RWPE1 (cell line): ENCODE measurements at regions not wholly inside any gene's neighbourhood (a gene's known extent, or its start where the extent isn't known, plus 50 kb on each side); places are given as distances from the start of the nearest gene placed in this dataset.

Experiments
- CTCF ChIA-PET: fragments of 350-600 bp; sonication (Branson Sonifier 250); formaldehyde crosslinking; extraction: SDS; loops from one replicate; lab custom pipeline; 2021; lab: Yijun Ruan, JAX
- POLR2A ChIA-PET: fragments of 400-600 bp; formaldehyde crosslinking; extraction: SDS; loops from one replicate; lab custom pipeline; 2020; ENCODE audit warnings: antibody characterized with exemption; ENCODE audit not compliant: low non-redundant PET; lab: Yijun Ruan, JAX
- DNase-seq: peaks from one replicate; pipeline ENCODE4 v3.0.0; 2012; ENCODE audit warnings: low spot score
- H3K27ac ChIP-seq: fragments of 450-650 bp; 2 replicates; pipeline ENCODE4 v1.5.1; 2017
- TF ChIP-seq, protein P1 (sequence below): fragments of 450-650 bp; conservative IDR thresholded peaks from 2 replicates; pipeline ENCODE4 v1.5.1; 2017; ENCODE audit warnings: low read depth, mild to moderate bottlenecking

DNA sequence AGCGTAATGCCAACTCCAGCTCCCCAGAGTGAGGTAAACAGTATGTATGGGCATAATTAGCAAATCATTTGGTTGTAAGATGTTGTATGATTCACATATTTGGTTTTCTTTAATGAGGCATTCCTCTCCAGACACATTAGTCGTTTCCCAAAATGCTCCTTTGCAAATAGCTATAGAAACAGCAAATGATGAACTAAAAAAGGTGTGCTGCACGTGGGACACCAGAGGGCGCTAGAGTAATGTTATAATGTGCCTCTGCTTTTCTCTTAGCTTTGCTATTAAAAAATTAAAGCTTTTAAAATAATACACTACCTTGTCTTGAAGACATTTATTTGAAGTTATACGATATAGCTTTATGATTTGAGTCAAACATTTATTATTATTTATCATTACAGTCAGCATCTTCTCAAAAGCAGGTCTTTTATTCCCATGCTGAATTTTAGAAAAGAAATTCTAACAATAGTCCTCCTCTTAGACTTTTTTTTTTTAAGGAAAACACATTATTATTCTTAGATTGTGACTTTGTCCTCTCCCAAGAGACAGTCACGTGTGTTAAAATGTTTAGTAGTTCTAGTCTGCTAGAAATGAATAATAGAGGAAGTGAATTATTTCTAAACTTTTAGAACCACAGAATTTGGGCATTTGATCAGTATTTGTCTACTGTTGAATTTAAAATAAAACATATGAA, 121.6 kb upstream of the FRY start:
- CTCF ChIA-PET: interaction anchor here (0.6 to 1.6 kb wide), 38 partner anchors 9 to 827 kb away, joined by 3 to 10 read pairs (median 3); partner anchors contain the start of genes BRCA2 and ZAR1L

DNA sequence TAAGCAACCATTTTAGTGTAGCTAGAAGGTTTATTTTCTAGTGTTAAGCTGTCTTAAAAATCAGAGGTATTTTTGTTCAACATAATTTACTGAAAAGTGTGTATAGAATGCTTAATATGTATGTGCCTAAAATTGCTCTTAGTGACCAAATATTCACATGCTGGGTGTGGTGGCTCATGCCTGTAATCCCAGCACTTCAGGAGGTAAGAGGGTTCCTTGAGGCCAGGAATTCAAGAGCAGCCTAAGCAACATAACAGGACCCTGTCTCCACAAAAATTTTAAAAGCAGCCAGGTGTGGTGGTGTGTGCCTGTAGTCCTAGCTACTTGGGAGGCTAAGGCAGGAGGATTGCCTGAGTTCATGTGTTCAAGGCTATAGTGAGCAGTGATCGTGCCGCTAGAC, 120.9 kb upstream of the FRY start:
- POLR2A ChIA-PET: no interaction called here

More for the DNA sequence above, 121.6 kb upstream of the FRY start:
- TF ChIP-seq, protein P1, sequence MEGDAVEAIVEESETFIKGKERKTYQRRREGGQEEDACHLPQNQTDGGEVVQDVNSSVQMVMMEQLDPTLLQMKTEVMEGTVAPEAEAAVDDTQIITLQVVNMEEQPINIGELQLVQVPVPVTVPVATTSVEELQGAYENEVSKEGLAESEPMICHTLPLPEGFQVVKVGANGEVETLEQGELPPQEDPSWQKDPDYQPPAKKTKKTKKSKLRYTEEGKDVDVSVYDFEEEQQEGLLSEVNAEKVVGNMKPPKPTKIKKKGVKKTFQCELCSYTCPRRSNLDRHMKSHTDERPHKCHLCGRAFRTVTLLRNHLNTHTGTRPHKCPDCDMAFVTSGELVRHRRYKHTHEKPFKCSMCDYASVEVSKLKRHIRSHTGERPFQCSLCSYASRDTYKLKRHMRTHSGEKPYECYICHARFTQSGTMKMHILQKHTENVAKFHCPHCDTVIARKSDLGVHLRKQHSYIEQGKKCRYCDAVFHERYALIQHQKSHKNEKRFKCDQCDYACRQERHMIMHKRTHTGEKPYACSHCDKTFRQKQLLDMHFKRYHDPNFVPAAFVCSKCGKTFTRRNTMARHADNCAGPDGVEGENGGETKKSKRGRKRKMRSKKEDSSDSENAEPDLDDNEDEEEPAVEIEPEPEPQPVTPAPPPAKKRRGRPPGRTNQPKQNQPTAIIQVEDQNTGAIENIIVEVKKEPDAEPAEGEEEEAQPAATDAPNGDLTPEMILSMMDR: peak; percentile 89
- peak; percentile 13 for DNase-seq
- POLR2A ChIA-PET: no interaction called here
- no peak overlapping the region for H3K27ac ChIP-seq

DNA sequence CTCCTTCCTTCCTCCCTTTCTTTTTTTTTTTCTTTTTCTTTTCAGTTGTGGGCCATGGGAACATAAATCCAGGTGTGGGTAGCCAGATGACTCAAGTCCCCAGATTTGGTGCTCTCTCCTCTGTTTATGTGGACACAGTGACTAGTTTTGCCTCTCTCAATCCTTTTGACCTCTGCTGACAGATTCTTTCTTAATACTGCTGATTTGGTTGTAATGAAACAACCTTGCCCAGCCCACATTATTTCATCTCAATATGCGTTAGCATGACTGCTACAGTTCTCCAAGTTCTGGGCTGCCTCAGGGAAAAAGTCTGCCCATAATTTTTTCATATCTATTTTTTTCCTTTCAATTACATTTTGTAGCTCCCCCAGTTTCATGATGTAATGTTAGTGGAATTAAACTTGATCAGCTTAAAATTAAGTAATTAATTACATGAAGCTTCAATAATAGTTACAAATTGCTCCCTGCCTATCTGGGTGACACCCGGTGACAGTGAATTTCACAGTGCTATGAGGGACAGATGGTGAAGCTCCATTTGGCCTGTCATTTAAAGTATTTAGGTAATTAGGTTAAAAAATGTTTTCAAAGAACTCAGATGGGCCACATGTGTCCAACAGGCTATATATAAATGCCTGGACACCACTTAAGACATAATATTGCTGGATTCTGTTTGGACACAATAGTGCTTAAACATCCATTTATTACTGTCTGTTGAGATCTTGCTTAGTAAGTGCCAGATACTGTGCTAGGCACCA, 118.8 kb upstream of the FRY start:
- no peak overlapping the region for H3K27ac ChIP-seq
- ChIA-PET CTCF (interaction anchor here (0.7 kb wide), 1 partner anchor 473 kb away, joined by 4 read pairs; no protein-coding TSS in a partner anchor), POLR2A (no interaction called here)
- no peak for DNase-seq
- TF ChIP-seq, protein P1: no peak

More for the DNA sequence above, 120.9 kb upstream of the FRY start:
- no peak overlapping the region for H3K27ac ChIP-seq
- DNase-seq: no peak
- TF ChIP-seq, protein P1: no peak
- CTCF ChIA-PET: interaction anchor here (0.6 to 1.6 kb wide), 27 partner anchors 8 to 827 kb away, joined by 3 to 8 read pairs (median 4); partner anchors contain the start of genes BRCA2 and ZAR1L

DNA sequence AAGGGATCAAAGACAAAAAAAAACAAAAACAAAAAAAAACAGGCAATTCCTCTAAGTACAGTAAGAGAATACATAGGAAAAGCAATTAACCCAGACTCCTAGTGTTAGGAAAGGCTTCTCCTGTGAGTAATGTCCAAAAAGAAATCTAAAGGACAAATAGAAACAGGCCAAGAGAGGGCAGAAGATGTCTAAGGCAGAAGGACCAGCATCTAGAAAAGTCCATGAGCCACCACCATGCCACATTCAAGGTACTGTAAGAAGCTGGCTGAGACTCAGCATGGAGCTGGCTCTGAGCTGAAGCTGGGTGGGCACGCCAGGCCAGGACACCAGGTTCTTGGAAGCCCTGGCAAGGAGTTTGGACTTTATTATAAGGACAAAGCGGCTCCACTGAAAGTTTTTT, 118.1 kb upstream of the FRY start:
- no peak overlapping the region for H3K27ac ChIP-seq
- CTCF ChIA-PET: interaction anchor here (0.6 kb wide), 1 partner anchor 451 kb away, joined by 6 read pairs; no protein-coding TSS in a partner anchor
- DNase-seq: no peak

DNA sequence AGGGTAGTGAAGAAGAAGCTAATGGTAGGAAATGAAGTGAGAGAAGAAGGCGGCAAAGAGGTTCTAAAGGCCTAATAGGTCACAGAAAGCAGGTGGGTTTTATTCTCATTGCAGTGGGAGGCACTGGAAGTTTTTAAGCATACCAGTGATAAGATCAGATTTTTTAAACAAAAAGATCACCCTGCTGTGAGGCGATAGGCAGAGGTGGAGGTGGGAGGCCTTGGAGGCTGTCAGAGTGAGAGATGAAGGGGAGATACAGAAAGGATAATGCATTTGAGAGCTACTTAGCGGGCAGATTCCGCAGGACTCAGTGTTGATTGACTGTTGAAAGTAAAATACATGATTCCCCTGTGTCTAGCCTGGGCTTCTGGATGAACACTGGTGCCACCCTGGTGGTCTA, 116.7 kb upstream of the FRY start:
- POLR2A ChIA-PET: no interaction called here
- DNase-seq: no peak
- CTCF ChIA-PET: interaction anchor here (0.6 kb wide), 1 partner anchor 261 kb away, joined by 3 read pairs; no protein-coding TSS in a partner anchor
- TF ChIP-seq, protein P1: no peak
- H3K27ac ChIP-seq: no peak overlapping the region

More for the DNA sequence above, 118.1 kb upstream of the FRY start:
- POLR2A ChIA-PET: no interaction called here
- TF ChIP-seq, protein P1: no peak

DNA sequence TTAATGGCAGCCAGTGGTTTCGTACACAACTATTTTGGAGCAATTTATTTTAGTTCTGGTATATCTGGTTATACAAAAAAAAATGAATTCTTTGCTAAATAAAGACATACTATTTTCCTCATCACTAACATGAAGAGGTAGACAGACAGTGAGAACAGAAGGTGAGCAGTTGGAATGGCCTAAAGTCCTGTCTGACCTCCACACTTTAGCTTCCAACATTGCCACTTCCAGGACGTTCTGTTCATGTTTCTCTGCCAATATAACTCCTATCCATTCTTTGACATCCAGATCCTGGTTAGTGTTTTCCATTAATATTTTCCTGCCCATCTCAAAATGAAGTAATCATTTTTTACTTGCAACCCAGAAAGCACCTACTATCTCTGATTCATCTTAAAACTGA, 112.9 kb upstream of the FRY start:
- no peak for DNase-seq
- POLR2A ChIA-PET: no interaction called here
- TF ChIP-seq, protein P1: no peak
- H3K27ac ChIP-seq: no peak overlapping the region
- CTCF ChIA-PET: interaction anchor here (0.7 to 1.3 kb wide), 4 partner anchors 9 to 321 kb away, joined by 3 to 8 read pairs (median 4); no protein-coding TSS in a partner anchor
